Spleen (tissue), 7 donors: ENCODE measurements at regions not wholly inside any gene's neighbourhood (a gene's known extent, or its start where the extent isn't known, plus 50 kb on each side); places are given as distances from the start of the nearest gene placed in this dataset.

ENCODE experiments used
- POLR2AphosphoS5 ChIP-seq, 3 donors: sonication (generic); formaldehyde crosslinking; IDR thresholded peaks; one replicate each; pipeline ENCODE4 v1.5.1; 2017; ENCODE audit warnings: antibody characterized with exemption in 3 of 3
- TF ChIP-seq, protein P1 (sequence below), 11 experiments: fragments of 200-600 bp in 7 of 11; fragments of 450-650 bp in 4 of 11; sonication (generic) in 4 of 11; IDR thresholded peaks in 8 of 11; conservative IDR thresholded peaks in 3 of 11; 1 replicate in 7 of 11; 2 replicates in 4 of 11; pipeline versions ENCODE4 v1.4.0 to v1.8.0; 2016 to 2021; ENCODE audit warnings: antibody characterized with exemption in 11 of 11, inconsistent platforms in 4 of 11, mild to moderate bottlenecking in 1 of 11
- donor health status: DM: no; HTN: no; CAD: no; lungs with moderate emphysema.
- donor health status: DM: no; HTN: no; CAD: no.
- donor health status: DM: no; HTN: no; CAD: no.

DNA sequence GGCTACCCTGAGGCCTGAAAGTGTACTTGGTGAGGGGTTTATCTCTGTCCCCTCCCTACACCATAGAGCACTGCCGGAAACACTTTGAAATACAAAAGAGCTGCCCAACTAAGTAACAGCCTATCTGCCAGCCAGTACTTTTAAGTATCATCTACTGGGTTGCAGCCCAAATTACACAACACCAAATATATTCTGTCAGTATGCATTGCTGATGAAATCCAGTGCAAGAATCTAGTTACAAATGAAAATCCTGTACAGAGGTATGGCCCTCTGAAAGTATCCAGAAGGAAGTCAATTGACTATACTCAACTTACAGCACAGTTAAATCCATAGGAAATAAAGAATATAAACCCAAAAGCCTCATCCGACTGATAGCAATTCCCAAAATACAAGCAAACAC lies 280.8 kb downstream of the CCDC85A start:
- TF ChIP-seq, protein P1, sequence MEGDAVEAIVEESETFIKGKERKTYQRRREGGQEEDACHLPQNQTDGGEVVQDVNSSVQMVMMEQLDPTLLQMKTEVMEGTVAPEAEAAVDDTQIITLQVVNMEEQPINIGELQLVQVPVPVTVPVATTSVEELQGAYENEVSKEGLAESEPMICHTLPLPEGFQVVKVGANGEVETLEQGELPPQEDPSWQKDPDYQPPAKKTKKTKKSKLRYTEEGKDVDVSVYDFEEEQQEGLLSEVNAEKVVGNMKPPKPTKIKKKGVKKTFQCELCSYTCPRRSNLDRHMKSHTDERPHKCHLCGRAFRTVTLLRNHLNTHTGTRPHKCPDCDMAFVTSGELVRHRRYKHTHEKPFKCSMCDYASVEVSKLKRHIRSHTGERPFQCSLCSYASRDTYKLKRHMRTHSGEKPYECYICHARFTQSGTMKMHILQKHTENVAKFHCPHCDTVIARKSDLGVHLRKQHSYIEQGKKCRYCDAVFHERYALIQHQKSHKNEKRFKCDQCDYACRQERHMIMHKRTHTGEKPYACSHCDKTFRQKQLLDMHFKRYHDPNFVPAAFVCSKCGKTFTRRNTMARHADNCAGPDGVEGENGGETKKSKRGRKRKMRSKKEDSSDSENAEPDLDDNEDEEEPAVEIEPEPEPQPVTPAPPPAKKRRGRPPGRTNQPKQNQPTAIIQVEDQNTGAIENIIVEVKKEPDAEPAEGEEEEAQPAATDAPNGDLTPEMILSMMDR (IDR thresholded peaks at IDR 0.05 in 8 of 11, conservative IDR thresholded peaks at IDR 0.05 in 3 of 11) = no peak
- no peak for TF ChIP-seq POLR2AphosphoS5 (IDR thresholded peaks at IDR 0.05)
